GM21360 (cell line): ENCODE measurements at regions not wholly inside any gene's neighbourhood (a gene's known extent, or its start where the extent isn't known, plus 50 kb on each side); places are given as distances from the start of the nearest gene placed in this dataset.
"Not testable (repeated sequence)": the region's sequence is repeated elsewhere in the genome, so short reads cannot be mapped to it uniquely, and the experiment has no call there.

Experiments used
- ATAC-seq: cut with Tn5 transposase; IDR thresholded peaks from one replicate; pipeline ENCODE4 v1.9.1; 2021; ENCODE audit warnings: mild to moderate bottlenecking, moderate library complexity; ENCODE audit not compliant: unreplicated experiment

DNA sequence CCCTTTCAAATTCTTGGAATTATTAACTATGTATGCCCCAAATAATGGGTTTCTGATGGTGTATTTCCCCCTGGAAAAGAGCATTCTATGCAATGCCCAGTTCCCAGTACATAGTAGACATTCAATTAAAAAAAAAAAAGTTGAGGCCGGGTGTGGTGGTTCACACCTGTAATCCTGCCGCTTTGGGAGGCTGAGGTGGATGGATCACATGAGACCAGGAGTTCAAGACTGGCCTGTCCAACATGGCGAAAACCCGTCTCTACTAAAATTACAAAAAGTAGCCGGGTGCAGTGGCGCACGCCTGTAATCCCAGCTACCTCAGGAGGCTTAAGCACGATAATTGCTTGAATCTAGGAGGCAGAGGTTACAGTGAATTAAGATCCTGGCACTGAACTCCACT, 83.3 kb upstream of the ZNF217 start:
- no peak for ATAC-seq

DNA sequence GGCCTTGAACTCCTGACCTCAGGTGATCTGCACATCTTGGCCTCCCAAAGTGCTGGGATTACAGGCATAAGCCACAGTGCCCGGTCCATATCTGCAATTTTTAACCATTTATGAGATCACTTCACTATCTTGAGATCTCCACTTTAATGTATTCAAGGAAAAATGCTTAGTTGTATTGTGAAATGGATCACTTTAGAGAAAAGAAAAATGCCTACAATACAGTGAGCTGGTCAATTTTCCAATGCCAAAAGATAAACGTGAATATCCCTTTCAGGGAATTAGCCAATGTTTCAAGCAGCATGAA, 82.8 kb upstream of the ZNF217 start:
- no peak for ATAC-seq

DNA sequence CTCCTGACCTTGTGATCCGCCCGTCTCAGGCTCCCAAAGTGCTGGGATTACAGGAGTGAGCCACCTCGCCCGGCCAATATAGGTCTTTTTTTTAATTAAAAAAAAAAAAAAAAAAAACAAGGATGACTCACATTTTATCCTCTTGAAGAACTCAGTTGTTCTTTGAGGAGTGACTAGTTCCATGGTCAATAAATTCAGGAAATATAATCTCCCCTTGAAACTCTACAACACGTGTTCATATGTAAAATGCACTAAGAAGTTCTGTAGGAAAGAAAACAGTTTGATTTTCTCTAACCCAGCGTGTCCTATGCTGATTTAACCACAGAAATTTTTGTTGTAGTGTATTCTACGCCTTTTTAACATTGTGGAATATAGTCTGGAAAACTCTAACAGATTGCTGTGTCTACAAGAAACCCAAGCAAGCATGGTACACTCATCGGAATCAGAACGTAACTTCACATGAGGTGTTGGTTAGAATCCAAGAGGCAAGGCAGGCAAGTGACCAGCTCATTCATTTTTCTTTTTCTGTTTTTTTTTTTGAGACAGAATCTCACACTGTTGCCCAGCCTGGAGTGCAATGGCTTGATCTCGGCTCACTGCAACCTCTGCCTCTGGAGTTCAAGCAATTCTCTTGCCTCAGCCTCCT, 79.0 kb upstream of the ZNF217 start:
- ATAC-seq: no peak

DNA sequence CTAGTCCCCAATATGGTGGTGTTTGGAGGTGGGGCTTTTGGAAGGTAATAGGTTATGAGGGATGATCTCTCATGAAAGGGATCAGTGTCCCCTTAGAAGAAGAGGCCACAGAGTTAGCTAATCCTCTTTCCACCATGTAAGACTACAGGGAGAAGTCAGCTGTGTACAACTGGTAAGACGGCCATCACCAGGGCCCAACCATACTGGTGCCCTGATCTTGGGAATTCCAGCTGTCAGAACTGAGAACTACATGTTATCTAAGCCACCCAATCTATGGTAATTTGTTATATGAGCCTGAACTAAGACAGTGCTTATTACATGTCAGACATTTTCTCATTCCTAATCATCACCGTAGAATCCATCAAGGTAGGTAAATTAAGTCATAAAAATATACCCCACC, 77.7 kb upstream of the ZNF217 start:
- no peak for ATAC-seq

DNA sequence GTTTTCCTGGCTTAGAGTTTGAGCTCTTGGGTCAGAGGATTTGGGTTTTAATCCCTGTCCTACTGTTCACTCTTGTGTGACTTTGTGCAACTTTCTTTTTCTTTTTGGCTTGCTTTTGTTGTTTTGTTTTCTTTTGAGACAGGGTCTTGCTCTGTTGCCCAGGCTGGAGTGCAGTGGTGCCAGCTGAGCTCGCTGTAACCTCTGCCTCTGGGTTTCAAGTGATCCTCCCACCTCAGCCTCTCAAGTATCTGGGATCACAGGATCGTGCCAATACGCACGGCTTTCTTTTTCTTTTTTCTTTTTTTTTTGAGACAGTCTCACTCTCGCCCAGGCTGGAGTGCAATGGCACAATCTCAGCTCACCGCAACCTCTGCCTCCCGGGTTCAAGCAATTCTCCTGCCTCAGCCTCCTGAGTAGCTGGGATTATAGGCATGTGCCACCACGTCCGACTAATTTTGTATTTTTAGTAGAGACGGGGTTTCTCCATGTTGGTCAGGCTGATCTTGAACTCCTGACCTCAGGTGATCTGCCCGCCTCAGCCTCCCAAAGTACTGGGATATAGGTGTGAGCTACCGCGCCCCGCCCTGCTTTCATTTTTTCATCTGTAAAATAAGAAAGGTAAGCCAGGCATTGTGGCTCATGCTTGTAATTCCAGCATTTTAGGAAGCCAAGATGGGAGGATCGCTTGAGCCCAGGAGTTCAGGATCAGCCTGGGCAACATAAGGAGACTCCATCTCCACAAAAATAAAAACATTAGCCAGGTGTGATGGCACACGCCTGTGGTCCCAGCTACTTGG, 76.1 kb upstream of the ZNF217 start:
- ATAC-seq: not testable (repeated sequence)

DNA sequence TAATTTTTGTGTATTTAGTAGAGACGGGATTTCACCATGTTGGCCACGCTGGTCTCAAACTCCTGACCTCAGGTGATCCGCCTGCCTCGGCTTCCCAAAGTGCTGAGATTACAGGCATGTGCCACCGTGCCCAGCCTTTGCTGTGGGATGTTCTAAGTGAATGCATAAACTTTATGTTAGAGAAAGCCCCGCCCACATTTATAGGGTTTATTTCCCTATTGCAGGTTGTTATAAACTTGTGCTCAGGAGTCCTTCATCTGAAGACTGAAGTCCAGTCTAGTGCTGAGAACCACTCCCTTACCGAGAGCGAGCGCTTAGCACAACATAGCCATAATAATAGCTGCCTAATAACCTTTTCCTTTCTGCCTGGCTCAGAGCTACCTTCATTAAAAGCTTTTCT, 75.4 kb upstream of the ZNF217 start:
- no peak for ATAC-seq

DNA sequence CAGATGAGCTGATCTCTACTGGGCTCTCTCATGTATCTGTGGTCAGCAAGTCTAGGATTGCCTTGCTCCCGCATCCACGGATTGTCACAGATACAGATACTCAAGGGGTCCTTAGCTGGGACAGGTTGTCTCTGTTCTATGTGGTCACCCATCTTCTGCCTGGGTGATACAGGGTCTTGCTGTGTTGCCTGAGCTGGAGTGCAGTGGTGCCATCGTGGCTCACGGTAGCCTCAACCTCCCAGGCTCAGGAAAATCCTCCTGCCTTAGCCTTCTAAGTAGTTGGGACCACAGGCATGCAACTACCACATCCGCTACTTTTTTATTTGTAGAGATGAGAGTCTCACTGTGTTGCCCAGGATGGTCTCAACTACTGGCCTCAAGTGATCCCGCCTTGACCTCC, 72.5 kb upstream of the ZNF217 start:
- no peak for ATAC-seq

DNA sequence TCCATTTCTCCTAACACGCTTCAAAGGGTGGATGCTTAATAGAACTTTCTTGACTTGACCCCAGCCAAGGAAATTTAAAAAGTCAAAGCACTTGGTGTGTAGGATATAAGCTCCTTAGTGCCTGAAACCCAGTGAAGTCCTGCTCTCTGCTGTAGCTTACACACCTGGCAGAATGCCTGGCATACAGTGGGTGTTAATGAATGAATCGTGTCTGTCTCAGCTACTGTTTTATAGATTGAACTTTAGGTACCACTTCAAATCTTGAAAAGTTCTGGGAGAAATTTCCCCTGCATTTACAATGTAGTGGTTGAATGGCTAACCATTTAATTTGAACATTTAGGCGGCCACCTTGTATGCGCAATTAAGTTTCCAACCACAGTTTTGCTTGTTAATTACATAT, 70.5 kb upstream of the ZNF217 start:
- ATAC-seq: no peak

DNA sequence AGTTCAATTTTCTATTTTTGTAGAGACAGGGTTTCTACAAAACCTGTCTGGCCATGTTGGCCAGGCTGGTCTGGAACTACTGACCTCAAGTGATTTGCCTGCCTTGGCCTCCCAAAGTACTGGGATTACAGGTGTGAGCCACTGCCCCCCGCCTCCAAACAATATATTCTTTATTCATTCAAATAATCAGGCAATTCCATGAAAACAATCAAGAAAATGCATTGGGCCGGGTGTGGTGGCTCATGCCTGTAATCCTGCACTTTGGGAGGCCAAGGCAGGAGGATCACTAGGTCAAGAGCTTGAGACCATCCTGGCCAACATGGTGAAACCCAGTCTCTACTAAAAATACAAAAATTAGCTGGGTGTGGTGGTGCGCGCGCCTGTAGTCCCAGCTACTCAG, 69.9 kb upstream of the ZNF217 start:
- not testable (repeated sequence) for ATAC-seq

DNA sequence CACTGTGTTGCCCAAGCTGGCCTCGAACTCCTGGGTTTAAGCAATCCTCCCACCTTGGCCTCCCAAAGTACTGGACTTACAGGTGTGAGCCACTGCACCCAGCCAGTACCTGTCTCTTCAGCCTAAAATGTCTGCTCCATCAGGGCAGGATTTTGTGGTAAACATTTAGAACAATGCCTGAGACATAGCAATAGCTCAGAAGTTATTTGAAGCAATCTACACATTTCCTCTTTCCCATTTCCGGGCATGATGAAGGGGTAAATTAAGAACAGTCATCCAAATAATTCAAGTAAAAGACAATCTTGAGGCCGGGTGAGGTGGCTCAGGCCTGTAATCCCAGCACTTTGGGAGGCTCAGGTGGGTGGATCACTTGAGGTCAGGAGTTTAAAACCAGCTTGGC, 69.0 kb upstream of the ZNF217 start:
- ATAC-seq: no peak

DNA sequence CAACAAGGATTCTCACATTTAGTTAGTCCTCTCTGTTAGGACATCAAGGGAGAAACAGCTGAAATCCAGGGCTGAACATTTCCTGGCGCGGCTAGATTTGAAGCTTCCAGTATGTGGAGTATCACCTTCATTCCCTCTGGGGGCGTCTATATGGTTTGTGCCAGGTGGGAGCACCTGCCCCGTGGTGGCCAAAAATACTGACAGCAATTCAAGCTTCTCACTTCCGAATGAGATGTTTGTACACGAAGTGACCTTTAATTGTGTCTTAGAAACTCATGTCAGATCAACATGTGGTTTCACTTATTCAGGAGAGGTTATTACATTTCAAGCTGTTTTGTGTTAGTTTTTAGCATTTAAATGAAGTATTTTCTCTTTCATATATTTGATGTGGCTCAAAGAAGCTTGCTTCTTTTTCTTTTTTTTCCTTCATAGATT, 67.3 kb upstream of the ZNF217 start:
- ATAC-seq: no peak

DNA sequence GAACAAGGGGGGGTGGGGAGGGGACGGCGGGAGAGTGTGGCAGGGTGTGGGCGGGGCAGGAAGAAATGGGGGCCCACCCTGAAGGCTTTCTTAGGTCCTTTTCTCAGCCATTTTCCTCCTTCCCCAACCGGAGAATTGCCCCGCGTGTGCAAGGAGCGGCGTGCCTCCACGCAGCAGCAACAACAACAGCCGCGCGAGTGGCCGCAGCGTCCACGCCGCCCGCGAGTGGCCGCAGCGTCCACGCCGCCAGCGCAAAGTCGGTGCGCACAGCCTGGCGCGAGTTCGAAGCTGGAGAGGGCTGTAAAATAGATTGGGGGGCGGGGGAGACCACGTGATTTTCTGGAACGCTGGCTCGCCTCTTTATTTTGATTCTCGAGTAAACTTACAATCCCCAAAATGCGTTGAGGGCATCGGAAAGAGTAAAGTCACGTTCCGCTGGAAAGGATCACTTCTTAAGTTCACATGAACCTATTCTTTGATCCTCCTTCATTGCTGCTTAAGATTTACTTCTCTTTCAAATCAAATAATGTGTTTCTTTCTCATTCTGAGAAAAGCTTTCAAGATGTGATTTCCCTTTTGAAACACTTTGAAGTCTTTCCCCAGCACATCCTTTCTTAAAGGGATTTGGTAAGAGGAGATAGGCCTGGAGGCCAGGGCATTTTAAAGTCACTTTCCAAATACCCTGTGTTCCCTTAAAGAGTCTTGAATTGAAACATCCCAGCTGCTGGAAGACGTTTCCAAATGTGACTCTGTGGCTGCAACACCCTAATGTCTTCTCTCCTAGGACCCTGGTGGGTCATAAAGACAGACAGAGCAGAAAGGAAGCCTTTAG, 66.7 kb upstream of the ZNF217 start:
- no peak for ATAC-seq

DNA sequence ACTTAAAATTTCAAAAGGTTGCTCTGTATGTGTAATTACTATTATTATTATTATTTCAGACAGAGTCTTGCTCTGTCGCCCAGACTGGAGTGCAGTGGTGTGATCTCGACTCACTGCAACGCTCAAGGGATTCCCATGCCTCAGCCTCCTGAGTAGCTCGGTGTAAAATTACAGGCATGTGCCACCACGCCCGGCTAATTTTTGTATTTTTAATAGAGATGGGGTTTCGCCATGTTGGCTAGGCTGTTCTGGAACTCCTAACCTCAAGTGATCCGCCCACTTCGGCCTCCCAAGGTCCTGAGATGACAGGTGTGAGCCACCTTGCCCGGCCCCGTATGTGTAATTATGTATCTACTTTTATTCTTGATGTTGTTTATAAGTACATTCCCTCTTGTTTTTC, 65.3 kb upstream of the ZNF217 start:
- no peak for ATAC-seq

DNA sequence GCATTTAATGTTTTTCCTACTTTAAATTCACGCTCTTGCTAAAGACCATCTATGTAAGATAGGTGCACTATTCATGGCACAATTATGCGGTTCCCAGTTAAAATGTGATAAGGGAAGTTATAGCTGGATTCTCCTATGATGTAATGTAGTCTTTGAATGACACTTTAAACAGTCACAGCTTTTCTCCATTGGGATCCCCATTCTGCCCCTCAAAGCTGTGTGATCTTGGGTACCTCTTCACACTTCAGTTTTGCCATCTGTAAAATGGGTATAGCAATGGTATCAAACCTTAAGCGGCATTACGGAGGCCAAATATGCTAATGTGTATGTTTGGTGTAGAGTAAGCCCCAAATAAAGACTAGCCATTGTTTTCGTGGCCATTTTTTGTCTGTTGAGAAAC, 64.7 kb upstream of the ZNF217 start:
- ATAC-seq: no peak

DNA sequence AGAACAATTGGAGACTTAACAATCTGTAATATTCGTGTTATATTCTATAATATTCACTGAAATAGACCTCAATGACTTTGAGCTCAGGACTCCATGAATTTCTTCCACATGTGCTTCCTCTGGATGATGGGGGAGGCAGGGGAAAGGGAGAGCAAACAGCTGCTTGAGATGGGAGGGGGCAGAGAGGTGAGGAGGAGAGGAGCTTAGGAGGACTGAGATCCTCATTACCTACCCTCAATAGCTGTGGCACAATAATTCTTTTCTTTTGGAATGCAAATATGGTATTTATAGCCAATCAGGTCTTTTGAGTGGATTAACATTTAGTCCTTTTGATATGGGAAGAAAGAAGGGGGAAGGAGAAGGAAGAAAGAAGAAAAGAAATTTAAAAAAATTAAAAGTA, 64.1 kb upstream of the ZNF217 start:
- ATAC-seq: no peak

DNA sequence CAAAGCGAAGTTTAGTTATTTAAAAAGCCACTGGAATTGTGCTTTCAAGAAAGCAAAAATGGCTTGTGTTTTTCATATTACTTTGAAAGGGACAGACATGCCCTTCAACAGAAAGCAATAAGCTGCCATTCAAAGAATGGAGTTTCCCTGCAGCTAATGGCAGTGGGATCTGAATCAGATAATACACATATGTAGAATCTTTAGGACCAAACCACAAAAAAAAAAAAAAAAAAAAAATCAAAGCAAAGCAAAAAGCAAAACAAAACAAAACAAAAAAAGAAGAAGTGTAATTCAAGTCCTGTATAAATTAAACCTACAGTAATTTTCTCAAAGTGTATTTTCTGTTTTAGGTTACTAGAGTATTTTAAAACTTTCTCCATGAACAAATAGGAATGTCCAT, 63.6 kb upstream of the ZNF217 start:
- ATAC-seq: no peak

DNA sequence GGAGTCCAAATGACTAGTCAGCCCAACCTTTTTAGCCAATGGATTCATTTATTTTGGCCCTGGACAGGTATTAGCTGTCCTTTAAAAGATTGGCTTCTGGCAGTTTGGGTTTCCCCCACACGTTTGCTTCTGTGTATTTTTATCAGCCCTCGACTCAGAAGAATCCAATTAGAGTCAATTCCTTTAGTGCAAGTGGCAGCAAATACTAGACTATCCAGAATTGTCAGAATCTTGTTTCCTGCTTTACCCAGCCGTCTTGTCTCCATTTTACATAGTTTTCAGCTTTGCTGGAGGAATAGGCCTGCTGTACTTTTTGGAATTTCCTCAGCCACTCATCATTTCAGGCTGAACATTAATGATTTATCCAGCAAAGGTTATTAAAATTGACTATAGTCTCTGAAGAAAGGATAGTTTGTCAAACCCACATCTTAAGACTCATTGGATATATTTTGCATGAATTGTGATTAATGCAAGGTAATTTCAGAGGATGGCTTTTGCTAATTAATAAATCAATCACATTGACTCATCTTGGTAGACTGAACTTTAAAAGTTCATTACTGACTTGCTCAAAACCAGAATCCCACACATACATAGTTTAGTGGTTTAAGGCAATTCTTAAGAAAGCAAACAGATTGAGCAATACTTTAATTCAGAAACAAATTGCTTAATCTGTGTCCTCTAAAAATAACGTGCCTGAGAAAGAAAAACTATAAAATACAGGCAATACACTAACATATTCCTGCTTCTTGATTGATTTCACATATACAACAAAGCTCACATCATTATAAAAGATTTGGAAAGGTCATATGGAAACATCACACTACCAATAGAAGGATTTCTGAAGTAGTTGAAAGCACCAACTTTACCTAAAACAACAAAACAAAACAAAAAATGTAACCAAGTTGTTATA, 62.9 kb upstream of the ZNF217 start:
- no peak for ATAC-seq

DNA sequence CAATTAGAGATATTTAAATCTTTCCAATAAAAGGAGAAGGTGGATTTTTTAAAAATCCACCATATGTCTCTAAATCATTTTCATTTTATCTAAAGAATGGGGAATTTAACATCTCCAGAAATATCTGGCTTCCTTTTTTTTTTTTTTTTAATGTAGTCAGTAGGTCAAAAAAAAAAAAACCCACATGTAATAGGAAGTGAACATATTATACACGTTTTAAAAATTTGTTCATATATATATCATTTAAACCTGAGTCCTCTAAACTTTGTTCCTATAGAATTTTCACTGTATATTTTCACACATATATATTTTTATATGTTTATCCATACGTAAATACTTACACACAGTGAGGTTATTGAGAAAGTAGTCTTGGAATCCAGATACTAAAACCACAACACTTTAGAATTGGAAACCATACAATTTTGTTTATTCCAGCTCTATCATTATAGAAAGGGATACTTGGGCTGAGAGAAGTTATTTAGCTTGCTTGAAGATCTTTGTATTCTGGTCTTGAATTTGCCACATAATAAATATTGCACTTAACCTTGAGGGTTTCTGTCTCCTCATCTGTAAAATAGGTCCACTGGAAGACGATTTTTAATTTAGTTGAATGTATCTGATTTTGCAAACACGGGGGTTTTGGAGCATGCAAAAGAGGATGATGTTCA, 62.1 kb upstream of the ZNF217 start:
- no peak for ATAC-seq

DNA sequence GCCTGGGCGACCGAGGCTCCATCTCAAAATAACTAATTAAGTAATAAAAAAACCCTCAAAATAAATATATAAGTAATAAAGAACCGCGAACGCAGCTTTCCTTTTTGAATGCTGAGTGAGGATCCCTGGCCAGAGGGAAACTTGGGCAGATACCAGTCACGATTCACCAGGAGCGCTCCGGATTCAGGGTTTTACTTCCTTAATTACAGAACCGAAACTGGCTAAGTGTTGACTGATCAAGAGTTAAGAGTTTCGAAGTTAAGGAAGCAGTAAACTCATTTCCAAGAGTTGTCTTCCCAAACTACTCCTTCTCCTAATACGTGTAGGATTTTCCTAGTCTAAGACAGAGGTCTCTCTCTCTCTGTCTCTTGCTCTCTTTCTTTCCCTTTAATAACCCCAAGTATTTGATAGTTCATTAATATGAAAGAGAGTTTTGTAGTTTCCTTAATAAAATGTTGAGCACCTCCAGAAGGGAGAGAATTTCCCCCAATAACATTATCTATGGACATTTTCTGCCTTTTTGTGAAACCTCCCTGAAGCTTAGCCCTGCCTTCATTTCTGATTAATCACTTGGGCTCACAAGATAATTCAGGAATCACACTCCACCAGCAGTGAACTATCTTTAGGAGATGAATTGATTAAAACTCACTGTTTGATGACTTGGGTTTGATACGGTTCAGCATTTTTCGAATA, 61.4 kb upstream of the ZNF217 start:
- ATAC-seq: no peak

DNA sequence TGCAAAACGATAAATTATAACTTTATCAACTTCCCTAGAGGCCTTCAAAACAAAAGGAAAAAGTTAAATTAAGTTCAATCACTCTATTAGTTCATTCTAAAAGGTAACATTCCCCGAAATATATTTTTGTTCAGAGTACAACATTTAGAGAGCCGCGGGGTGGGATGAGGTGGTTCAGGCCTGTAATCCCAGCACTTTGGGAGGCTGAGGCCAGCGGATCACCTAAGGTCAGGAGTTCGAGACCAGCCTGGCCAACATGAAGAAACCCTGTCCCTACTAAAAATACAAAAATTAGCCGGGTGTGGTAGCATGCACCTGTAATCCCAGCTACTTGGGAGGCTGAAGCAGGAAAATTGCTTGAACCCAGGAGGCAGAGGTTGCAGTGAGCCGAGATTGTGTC, 60.9 kb upstream of the ZNF217 start:
- not testable (repeated sequence) for ATAC-seq
